ENCODE measurements at regions not wholly inside any gene's neighbourhood (a gene's known extent, or its start where the extent isn't known, plus 50 kb on each side); places are given as distances from the start of the nearest gene placed in this dataset.

GRCh38 chr3:176856721-176857120, 340.6 kb downstream of the TBL1XR1 start:
- Histone ChIP-seq H2BK12ac (ENCODE audit: insufficient read length, low read depth, low read length) (no peak overlapping the region), H3K14ac (ENCODE audit: insufficient read depth, low read length) (no peak overlapping the region), H2BK15ac (ENCODE audit: low read depth, low read length) (no peak overlapping the region), H3K23ac (ENCODE audit: insufficient read length, low read depth, low read length) (no peak overlapping the region), H2BK120ac (ENCODE audit: low read depth, low read length, poor library complexity, severe bottlenecking) (no peak overlapping the region), H2BK5ac (ENCODE audit: insufficient read length, low read length) (no peak overlapping the region), H3K9me3 (ENCODE audit: control insufficient read depth, low read depth, low read length) (no peaks in the 10 kb centered on the region), H4K8ac (replicated peaks; ENCODE audit: insufficient read length, low read depth, low read length) (no peak overlapping the region), H4K5ac (ENCODE audit: insufficient read length, low read depth, low read length) (no peak overlapping the region), H4K20me1 (ENCODE audit: control insufficient read depth, insufficient read depth, insufficient read length) (no peaks in the 10 kb centered on the region), H3K9ac (ENCODE audit: extremely low read depth, insufficient read length, low read length) (no peak overlapping the region), H3K27ac (ENCODE audit: insufficient read length, low read depth, low read length) (no peak overlapping the region), H2BK20ac (ENCODE audit: low read depth, low read length, poor library complexity, severe bottlenecking) (no peak overlapping the region), H3K4me1 (ENCODE audit: insufficient read depth, low read length) (no peaks in the 10 kb centered on the region), H3K18ac (ENCODE audit: insufficient read length, low read depth, low read length) (no peak overlapping the region), H3K23me2 (ENCODE audit: insufficient read length, low read depth, low read length, poor library complexity, severe bottlenecking) (no peaks in the 10 kb centered on the region), H3K79me2 (ENCODE audit: insufficient read depth, low read length) (no peaks in the 10 kb centered on the region), H3K4ac (ENCODE audit: low read depth, low read length) (no peak overlapping the region), H3K56ac (ENCODE audit: insufficient read length, low read depth, low read length) (no peak overlapping the region), H2AK5ac (ENCODE audit: insufficient read length, low read length) (no peak overlapping the region), H3K27me3 (ENCODE audit: insufficient read depth, low read length) (no peaks in the 10 kb centered on the region; the same call in 1 of the 2 replicates), H3T11ph (ENCODE audit: low read length) (no peak overlapping the region), H3K79me1 (ENCODE audit: insufficient read depth, low read depth, low read length, poor library complexity, severe bottlenecking) (no peaks in the 10 kb centered on the region), H2AFZ (ENCODE audit: low read length) (no peak overlapping the region), H3K4me2 (ENCODE audit: insufficient read depth, insufficient read length, low read length) (no peak overlapping the region), H4K91ac (ENCODE audit: insufficient read length, low read depth, low read length) (no peak overlapping the region)
- no peak for TF ChIP-seq CTCF (conservative IDR thresholded peaks at IDR 0.05)
- H3K27ac Mint-ChIP-seq, result no peak overlapping the region
- peaks cover 8% of the 10 kb centered on the region in 2 experiments for H3K9me3 Mint-ChIP-seq
- H3K4me3 Mint-ChIP-seq, result no peak overlapping the region
- DNase-seq, result no peak
- no peaks in the 10 kb centered on the region for H3K27me3 Mint-ChIP-seq (ENCODE audit: low read depth)
- H3K4me1 Mint-ChIP-seq, result no peaks in the 10 kb centered on the region
- H3K36me3 Mint-ChIP-seq (ENCODE audit: insufficient read depth in 1 of 3, low read depth in 3 of 3), result peaks cover 0 to 12% (median 2%) of the 10 kb centered on the region in 3 experiments; a peak in 4 of 7 replicates

All from H9 (cell line).